GM21390 (cell line): ENCODE measurements at regions not wholly inside any gene's neighbourhood (a gene's known extent, or its start where the extent isn't known, plus 50 kb on each side); places are given as distances from the start of the nearest gene placed in this dataset.
"Not testable (repeated sequence)": the region's sequence is repeated elsewhere in the genome, so short reads cannot be mapped to it uniquely, and the experiment has no call there.

Experiments
- ATAC-seq: cut with Tn5 transposase; IDR thresholded peaks from one replicate; pipeline ENCODE4 v1.9.1; 2021; ENCODE audit not compliant: unreplicated experiment

DNA sequence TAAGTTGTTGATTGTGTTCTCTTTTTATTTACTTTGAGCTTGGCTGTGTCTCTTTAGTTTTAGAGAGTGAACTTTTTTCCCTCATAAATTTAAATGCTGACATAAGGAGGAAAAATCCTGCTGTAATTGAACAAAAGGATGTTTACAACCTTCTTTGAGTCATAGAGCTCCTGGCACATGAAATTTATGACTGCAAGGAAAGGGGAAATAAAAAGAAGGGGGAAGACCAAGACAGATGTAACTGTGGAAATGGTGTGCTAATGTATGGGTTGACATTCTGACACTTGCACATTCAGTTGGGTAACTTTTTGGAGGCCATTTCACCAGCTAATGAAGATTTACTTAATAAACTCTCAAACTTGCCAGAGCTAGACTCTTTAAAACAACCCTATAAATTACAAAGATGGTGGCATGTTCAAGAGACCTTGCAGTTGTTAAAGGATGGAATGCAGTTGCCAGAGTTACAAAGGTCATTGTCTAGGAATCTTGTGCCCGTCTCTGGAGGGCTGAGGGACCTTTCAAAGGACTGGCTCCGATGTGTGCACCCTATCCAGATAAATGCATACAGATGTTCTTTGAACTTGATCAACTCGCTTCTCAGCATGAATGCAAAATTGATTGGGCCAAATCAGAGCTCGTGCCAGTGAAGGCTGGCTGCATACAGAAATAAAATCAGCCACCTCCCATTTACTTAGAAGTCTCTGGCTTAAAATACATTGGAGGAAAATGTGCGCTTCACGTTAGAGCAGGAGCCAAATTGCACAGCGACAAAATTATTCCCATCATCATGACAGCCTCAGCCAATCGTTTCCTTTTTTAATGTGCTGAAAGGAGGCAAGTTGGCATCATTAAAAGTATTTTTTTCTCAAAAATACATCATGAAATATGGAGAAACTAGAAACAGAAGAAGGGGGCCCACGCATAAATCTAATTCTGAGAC is 289.0 kb upstream of the XYLT1 start:
- no peak for ATAC-seq

DNA sequence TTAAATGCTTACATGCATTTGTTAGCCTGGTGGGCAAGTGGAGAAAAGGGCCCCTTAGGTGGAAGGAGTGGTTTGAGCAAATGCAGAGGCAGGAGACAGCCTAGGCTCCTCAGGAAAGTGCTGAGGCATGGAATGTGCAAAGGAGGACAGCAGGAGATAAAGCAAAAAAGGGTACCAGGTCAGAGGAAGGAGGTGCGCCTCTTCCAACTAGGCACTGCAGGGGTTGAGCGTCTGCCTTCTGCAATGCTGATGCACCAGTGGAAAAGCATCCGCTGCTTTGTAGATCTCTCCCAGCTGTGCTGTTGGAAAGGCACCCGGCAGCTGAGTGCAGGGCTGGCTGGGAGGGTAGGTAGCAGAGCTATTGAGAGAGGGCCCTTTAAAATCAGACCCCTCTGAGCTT is 287.0 kb upstream of the XYLT1 start:
- ATAC-seq: no peak

DNA sequence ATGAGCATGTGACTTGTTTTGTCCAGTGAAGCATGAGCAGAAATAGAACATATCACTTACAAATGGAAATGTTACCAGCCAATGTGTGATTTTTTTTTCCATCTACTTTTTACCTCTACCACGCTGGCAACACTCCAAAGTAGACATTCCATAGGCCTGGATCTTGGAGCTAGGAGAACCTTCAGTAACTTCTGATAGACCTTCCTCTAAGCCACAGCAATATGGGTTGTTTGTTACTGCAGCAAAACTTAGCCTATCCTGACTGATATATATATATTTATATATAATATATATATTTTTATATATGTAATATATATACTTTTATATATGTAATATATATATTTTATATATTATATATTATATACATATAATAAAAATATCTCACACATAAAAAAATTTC is 284.4 kb upstream of the XYLT1 start:
- ATAC-seq: no peak

DNA sequence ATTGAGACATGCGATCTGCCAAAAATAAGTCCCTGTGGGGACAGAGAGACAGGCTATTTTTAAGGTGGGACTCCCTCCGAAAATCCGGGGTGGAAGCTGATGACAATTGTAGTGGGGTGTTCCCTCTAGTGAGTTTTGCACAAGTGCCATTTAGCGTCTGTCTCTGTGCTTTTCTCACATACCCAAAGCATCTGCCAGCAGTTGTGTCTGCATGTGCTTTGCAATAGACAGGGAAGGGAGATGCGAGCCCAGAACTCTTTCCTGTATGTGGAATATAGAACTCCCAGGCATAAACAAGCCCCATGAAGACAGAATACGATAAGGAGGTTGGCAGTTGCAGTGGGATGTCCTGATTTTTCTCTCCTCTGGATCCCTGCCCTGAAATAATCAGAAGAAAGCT is 282.7 kb upstream of the XYLT1 start:
- no peak for ATAC-seq

DNA sequence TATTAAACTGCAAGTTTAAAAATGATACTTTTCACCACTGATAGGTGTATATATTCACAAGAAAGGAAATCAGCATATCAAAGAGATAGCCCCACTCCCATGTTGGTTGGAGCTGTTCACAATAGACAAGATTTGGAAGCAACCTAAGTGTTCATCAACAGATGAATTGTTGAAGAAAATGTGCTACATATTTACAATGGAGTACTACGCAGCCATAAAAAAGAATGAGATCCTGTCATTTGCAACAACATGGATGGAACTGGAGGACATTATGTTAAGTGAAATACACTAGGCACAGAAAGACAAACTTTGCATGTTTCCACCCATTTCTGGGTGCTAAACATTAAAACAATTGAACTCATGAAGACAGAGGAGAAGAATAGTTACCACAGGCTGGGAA is 278.9 kb upstream of the XYLT1 start:
- ATAC-seq: no peak

DNA sequence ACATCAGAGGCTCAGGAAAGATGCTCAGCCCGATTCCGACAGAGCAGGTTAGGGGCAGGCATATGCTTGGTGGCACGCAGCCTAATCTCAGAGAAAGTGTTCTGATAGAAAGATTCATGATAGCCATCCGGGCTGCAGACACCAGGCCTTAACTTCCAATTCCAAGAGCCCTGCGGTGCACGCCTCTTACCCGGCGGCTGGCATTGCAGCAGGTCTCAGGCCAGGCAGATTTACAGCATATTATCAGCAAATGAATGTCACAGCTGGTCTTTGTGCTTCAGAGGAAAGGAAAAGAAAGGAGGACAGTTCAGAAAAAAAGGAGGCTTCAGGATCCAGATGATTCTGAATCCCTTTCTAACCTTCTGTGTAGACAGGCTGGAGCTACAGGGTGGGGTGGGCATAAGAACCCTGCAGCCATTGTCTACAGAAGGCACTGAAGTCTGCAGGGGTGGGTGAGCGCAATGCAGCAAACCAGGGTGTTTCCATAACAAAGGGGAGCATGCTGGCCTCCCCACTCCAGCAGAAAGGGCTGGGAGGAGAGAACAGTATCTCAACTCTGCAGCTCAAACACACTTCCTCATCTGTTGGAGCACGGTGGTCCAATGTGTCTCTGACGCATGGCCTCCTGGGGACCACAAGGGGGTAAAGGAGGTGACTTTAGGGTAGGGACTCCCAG is 277.4 kb upstream of the XYLT1 start:
- ATAC-seq: no peak

DNA sequence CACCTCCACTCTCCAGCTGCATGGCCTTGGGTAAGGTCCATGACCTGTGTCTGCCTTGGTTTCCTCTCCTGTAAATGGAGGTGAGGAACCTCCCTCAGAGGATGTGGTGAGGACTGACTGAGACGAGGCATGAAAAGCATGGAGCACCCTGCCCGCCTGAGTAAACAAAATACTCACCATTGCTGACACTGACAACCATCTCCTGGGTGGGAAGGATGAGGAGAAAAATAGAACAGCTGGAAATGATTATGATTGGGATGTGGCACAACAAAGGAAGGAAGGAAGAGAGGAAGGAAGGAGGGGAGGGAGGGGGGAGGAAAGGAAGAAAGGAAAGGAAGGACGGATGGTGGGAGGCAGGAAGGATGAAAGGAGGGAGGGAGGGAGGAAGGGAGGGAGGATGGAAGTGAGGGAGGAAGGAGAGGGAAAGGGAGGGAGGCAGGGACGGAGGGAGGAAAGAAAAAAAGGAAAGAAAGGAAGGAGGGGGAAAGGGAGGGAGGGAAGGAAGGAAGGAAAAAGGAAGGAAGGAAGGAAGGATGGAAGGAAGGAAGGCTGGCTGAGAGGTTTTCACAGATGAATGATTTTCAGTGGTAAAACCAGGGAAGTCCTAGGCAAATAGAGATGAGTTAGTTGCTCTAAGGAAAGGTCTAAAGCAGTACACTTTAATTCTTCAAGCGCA is 276.5 kb upstream of the XYLT1 start:
- ATAC-seq: no peak

DNA sequence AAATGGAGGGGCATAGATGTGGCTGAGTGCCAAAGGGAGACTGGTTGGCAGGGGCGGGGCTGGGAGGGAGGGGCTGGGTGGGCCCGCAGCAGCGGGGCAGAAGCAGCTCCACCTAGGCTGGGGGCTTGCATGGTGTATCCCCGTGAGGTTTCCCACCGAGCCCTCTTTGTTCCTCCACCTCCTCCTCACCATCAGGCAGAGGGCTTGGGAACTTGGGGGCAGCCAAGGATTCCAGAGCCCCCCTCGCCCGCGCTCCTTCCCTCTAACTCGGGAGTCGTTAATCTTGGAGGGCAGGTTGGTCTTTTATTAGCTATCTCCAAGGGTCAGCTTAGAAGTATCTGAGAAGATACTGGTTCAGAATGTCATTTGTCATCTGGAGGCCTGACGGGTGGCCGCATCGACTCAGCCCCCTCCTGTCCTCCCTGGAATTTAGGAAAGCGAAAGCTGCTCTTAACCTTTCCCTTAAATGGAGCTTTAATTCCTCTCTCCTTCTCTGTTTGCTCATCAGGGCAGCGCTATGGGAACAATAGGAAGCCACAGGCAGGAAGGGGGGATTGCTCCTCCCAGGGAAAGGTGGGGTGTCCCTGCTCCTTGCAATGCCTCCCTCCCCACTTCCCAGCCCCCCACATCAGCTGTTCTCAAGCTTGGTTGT is 274.3 kb upstream of the XYLT1 start:
- no peak for ATAC-seq

DNA sequence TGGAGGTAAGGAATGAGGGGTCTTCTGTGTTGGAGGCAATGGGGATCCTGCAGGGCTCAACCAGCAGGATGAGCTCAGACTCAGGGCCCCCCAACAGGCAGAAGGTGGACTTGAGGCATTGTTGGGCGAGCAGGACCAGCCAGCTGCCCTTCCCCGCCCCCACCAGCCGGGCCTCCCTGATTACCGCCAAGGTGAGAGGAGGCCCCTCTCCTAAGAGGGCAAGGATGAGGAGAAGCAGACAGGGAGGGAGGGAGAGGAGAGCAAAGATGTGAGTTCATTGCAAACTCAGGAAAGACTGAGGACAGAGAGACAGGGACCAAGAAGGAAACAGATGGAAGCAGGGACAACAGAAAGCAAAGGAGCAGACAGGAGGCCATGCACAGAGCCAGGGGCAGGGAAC is 272.8 kb upstream of the XYLT1 start:
- ATAC-seq: no peak

DNA sequence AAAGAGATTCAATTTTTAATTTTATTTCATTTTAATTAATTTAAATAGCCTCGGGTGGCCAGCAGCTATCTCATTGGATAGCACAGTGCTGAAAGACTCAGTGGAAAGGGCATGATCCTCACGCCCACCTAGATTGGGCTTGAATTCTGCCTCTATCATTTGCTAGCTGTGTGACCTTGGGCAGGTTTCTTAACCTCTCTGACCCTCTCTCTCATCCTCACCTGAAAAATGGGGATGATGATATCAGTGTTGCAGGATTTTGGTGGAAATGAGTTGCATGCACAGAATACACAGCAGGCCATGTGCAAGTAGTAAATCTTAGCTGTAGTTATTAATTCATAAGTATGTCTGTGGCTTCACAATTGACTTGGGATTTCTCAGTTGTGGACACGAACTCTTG is 272.4 kb upstream of the XYLT1 start:
- ATAC-seq: no peak

DNA sequence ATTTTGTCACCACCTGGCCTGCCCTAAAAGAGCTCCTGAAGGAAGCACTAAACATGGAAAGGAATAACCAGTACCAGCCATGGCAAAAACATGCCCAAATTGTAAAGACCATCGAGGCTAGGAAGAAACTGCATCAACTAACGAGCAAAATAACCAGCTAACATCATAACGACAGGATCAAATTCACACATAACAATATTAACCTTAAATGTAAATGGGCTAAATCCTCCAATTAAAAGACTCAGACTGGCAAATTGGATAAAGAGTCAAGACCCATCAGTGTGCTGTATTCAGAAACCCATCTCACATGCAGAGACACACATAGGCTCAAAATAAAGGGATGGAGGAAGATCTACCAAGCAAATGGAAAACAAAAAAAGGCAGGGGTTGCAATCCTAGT is 264.3 kb upstream of the XYLT1 start:
- ATAC-seq: not testable (repeated sequence)

DNA sequence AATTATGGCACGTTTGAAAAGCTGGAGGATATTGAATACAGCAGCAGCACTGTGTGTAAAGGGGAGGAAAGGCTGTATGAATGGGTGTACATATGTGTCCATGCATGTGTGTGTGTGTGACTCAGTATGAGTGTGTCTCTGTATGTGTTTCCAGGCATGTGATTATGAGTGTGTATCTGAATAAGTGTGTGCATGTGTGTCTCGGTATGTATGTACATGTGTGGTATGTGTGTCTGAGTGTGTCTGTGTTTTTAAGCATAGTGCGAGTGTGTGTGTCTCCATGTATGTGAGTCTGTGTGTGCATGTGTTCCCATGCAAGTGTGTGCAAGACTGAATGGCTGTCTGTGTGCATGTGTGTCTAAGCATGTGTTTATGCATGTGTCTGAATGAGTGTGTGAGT is 259.1 kb upstream of the XYLT1 start:
- ATAC-seq: no peak

DNA sequence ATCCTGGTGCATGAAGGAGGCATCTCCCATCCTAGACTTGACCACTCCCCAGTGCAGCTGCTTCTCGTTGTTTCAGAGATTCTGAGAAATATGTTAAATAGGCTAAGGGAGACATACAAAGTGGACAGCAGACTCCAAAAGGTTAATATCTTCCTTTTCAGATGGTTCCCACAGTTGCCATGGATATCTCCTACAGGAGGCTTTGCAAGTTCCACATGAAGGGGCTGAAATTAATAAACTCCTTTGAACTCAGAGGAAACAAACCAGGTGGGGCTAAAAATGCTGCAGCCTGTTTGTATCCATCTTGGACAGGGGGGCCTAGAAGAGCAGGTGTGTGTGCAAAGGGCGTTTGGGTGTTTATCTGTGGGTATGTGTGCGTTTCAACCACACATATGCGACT is 257.4 kb upstream of the XYLT1 start:
- no peak for ATAC-seq

DNA sequence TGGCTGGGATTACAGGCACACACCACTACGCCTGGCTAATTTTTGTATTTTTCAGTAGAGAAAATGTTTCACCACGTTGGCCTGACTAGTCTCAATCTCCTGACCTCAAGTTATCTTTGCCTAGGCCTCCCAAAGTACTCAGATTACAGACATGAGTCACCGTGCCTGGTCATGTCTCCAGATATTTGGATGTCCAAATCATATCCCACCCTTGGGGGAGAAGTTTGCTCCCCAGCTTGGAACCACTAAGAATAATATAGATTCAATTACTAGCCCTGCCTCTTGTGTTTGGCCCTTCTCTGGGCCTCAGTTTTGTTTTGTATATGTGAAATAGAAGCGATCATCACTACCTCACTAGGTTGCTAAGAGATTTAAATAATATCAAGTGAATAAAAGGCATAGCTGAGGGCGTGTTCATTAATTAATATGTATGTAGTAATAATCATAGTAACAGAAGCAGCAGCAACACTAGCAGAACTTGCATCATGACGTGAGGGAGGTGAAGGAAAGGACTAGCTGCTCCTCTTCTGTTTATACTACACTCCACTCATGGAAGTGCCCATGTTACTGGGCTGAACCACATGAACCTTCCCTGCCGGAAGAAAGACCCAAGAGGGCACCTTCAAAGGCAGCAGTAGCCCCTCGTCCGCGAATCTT is 253.6 kb upstream of the XYLT1 start:
- no peak for ATAC-seq

DNA sequence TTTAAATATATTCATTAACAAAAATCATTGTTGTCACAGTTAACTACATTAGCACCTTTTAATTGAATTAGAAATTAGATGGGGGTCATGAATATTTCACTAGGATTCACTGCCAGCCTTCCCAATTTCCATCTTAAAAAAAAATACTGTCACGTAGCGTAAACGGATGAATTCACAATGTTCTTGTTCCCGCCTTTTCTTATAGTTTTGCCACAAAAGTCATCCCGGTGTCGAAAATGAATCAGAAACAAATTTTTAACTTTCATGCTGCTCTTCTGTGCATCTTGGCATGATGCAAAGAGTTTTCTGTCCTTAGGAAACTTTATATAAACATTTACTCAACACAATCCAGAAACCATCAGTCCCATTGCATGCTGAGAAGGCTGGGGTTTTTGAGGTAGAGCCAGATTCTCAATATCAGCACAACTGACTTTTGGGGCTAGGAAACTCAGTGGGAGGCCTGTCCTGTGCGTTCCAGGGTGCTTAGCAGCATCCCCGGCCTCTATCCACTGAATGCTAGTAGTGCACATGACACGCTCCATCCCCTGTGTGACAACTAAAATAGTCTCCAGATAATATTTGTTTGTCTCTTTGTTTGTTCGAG is 252.9 kb upstream of the XYLT1 start:
- no peak for ATAC-seq

DNA sequence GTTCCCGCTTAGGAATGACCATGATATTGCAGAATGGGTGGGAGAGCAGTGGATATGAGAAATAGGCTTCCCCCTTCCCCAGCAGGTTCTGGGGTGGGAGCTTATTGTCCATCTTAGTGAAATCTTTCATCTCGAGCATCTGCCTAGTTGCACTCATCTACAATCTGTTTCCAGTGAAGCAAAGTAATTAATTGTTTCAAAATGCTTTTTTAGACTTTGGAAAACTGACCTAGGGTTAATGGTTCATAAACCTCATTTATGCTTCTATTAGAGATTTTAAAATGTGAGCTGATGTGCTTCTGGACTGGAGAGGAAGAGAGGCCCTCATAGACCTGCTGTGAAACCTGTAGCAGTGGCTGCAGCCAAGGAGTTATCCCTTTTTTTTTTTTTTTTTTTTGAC is 247.7 kb upstream of the XYLT1 start:
- ATAC-seq: no peak

DNA sequence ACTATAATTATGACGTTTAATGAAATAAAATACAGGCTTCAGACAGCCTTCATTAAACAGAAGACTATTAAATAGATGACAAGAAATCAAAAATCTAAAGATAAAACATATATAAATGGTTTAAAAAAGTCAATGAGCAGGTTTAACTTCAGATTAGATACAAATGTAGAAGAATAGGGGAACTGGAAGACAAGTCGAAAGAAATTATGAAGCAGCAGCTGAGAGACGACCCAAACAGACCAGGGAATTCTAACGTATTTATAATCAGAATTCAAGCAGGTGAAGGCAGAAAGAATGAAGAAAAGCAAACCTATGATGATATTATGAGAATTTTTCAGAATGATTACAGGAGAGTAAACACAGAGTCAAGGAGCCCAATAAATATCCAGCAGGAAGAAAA is 235.1 kb upstream of the XYLT1 start:
- no peak for ATAC-seq

DNA sequence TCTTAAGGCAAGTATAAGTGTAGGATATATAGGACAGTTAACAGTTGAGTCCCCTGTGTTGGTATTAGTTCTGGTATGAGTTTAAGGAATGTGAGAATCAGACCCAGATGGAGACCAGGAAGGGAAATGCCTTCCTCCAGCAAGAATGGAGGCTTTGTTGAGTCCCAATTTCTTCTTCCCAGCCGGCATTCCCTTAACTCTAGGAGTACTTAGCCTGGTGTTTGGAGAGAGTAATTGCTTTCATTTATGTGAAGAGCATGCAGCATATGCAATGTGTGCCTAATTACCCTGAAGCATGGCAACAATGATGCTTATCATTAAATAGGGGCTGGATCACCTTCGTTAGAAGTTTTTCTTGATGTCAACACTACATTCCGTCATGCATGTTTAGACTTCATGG is 225.9 kb upstream of the XYLT1 start:
- no peak for ATAC-seq

DNA sequence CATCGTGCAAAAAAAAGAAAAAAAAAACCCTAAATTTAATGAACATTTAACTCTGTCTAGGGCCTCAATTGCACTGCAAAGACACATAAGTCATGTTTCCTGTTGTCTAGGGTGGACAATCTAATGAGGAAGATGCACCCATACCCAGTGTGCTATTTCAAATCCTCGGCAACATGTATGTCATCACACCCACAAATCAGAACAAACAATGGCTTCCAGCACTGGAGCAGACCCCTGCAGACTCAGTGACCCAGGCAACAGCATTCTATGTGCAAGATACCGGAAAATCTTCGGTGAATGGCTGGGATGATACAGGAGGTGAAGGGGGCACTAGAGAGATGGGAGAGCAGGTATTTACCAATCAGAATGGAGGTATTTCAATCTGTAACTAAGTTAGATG is 221.7 kb upstream of the XYLT1 start:
- no peak for ATAC-seq

DNA sequence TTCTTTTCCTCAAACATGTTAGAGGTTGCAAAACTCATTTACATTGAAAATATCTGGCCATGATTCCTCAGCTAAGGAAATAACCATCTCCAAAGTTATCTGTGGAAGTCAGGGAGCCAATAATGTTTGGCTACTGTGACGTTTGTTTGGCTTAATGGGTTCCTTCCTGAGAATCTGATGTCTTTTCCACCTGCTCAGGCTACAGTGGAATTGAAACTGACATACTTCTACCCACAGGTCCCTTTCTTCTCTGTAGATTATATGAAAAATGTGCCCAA is 221.1 kb upstream of the XYLT1 start:
- no peak for ATAC-seq
